Mucosa of descending colon (tissue), 3 donors: ENCODE measurements at regions not wholly inside any gene's neighbourhood (a gene's known extent, or its start where the extent isn't known, plus 50 kb on each side); places are given as distances from the start of the nearest gene placed in this dataset.

Experiments used
- ATAC-seq: fragments of 200-7000 bp; cut with Tn5 transposase; one replicate; pipeline ENCODE4 v1.9.1; 2020; ENCODE audit warnings: mild to moderate bottlenecking, moderate library complexity
- DNase-seq, 3 donors: peaks; one replicate each; pipeline ENCODE4 v3.0.0-alpha.2; 2020
- H3K36me3 ChIP-seq: fragments of 200-600 bp; one replicate; pipeline ENCODE4 v1.8.0; 2021; ENCODE audit warnings: low read depth, mild to moderate bottlenecking
- H3K4me1 ChIP-seq: fragments of 200-600 bp; one replicate; pipeline ENCODE4 v1.8.0; 2021; ENCODE audit warnings: low read depth, mild to moderate bottlenecking
- H3K4me3 ChIP-seq: fragments of 200-600 bp; one replicate; pipeline ENCODE4 v1.8.0; 2021; ENCODE audit warnings: mild to moderate bottlenecking
- H3K9me3 ChIP-seq: fragments of 200-600 bp; one replicate; pipeline ENCODE4 v1.8.0; 2021; ENCODE audit warnings: mild to moderate bottlenecking
- intact Hi-C, 2 donors: fragments of 100-400 bp; cut with DNase I in 1 of 2; cut with micrococcal nuclease in 1 of 2; formaldehyde crosslinking; loops; one replicate each; pipeline versions ENCODE4 v1.11.0 to v1.11.1; 2022; cut with DNase I, micrococcal nuclease
- TF ChIP-seq, protein P1 (sequence below): fragments of 200-600 bp; IDR thresholded peaks from one replicate; pipeline ENCODE4 v1.8.0; 2022; ENCODE audit warnings: antibody characterized with exemption, mild to moderate bottlenecking
- donor health status: DM: no; HTN: no; CAD: no; lungs with moderate emphysema.
- donor health status: DM: no; HTN: no; CAD: no.
- donor health status: DM: no; HTN: yes; CAD: no.

DNA sequence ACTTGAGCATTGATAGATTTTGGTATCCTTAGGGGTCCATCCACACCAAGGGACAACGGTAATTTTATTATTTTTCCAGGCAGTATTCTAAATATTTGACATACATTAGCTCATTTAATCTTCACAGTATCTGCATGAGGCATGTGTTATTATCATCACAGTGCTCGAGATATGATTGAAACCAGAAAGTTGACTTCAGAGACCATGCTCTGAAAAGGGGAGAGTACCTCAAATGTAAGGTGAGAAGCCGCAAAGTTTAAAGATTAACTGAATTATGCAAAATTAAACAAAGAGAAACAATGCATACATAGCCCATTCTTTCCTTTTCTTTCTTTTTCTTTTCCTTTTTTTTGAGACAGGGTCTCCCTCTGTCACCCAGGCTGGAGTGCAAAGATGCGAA lies 104.1 kb downstream of the SLC25A46 start:
- Histone ChIP-seq H3K9me3 (no peaks in the 10 kb centered on the region), H3K4me1 (no peaks in the 10 kb centered on the region), H3K4me3 (no peak overlapping the region), H3K36me3 (no peaks in the 10 kb centered on the region)
- DNase-seq (no peak), ATAC-seq (no peak)
- TF ChIP-seq, protein P1, sequence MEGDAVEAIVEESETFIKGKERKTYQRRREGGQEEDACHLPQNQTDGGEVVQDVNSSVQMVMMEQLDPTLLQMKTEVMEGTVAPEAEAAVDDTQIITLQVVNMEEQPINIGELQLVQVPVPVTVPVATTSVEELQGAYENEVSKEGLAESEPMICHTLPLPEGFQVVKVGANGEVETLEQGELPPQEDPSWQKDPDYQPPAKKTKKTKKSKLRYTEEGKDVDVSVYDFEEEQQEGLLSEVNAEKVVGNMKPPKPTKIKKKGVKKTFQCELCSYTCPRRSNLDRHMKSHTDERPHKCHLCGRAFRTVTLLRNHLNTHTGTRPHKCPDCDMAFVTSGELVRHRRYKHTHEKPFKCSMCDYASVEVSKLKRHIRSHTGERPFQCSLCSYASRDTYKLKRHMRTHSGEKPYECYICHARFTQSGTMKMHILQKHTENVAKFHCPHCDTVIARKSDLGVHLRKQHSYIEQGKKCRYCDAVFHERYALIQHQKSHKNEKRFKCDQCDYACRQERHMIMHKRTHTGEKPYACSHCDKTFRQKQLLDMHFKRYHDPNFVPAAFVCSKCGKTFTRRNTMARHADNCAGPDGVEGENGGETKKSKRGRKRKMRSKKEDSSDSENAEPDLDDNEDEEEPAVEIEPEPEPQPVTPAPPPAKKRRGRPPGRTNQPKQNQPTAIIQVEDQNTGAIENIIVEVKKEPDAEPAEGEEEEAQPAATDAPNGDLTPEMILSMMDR, result no peak
- intact Hi-C loops, result no loop called here

DNA sequence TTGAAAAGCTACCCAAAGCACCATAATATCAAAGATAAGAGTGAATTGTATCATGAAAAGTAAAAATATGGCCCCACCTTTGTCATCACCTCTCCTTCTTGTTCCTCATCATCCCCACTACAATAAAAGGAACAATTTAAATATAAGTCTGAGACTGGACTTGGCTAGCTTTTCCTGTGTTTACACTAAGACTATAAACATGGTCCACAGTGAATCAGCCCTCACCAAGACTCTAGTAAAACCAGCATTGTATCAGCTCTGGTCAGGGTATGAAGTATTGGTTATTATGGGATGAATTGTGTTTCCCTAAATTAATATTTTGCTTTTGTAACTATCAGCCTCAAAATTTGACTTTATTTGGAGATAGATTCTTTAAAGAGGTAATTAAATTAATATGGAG lies 105.4 kb downstream of the SLC25A46 start:
- Histone ChIP-seq H3K9me3 (no peaks in the 10 kb centered on the region), H3K4me1 (no peaks in the 10 kb centered on the region), H3K4me3 (no peak overlapping the region), H3K36me3 (no peaks in the 10 kb centered on the region)
- DNase-seq (no peak), ATAC-seq (no peak)
- TF ChIP-seq, protein P1, result no peak
- intact Hi-C loops, result no loop called here

DNA sequence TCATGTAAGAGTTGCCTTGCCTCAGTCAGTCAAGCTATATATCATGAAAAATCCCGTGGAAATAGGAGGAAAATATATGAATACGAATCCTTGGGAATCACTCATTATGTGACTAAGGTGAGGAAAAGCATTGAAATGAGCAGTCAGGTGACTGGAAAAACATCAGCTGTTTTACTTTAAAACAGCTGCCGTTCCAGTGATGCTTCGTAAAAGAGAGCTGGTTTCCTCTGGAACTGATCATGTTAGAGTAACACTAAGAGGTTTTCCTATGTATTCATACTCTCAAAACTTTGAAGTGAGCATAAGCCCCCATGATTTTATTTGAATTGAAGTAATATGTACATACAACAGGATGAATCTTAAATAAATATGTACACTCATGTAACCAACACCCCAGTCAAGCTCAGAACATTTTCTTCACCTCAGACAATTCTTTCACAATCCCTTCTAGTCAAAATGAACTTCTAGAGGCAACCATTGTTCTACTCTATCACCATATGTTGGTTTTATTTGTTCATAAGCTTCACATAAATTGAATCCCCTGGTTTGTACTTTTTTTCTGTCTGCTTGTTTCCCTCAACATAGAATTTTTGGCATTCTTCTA lies 107.7 kb downstream of the SLC25A46 start:
- Histone ChIP-seq H3K4me3 (no peak overlapping the region), H3K9me3 (peaks cover 3% of the 10 kb centered on the region), H3K4me1 (no peaks in the 10 kb centered on the region), H3K36me3 (no peaks in the 10 kb centered on the region)
- ATAC-seq, result no peak
- no peak for DNase-seq
- TF ChIP-seq, protein P1, result no peak
- intact Hi-C loops, result no loop called here

DNA sequence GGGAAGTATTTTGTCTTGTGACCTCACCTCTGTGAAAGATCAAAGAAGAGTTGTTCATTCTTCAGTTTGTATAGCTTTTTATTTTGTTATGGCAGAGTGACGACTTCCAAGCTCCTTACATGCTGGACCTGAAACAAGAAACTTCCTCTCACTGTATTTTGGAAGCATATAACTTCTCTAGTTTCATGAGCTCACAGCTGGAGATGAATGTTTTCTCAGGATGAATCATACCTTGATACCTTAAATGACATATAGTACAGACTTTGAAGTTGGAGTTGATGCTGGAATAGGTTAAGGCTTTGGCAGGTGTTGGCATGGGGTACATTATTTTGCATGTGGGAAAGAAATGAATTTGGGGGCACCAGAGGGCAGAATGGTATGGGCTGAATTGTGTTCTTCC lies 112.5 kb downstream of the SLC25A46 start:
- H3K36me3 ChIP-seq, result no peaks in the 10 kb centered on the region
- no peak for ATAC-seq
- intact Hi-C loops, result no loop called here

DNA sequence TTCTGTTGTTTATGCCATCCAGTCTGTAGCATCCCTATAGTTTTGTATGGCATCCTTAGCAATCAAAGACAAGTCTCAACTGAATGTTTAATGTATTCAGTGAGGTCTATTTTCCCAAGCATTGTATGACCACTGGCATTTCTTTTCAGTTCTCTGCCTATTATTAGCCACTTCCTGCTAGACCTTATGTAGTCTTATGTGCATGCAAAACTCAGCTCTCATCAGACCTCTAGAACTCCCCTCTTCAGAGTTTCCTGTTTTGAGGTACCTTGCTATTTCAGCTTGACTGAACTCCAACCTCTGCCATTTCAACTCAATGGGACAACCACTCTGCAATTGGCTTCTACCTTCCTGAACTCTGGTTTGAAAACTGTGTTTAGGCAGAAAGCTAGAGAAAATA lies 113.2 kb downstream of the SLC25A46 start:
- H3K4me1 ChIP-seq, result no peaks in the 10 kb centered on the region
- TF ChIP-seq, protein P1, result no peak
- DNase-seq (no peak), ATAC-seq (no peak)
- H3K4me3 ChIP-seq, result no peak overlapping the region
- peaks cover 3% of the 10 kb centered on the region for H3K9me3 ChIP-seq
- no peaks in the 10 kb centered on the region for H3K36me3 ChIP-seq
- intact Hi-C loops, result no loop called here

More for the DNA sequence above, 112.5 kb downstream of the SLC25A46 start:
- peaks cover 3% of the 10 kb centered on the region for H3K9me3 ChIP-seq
- H3K4me3 ChIP-seq, result no peak overlapping the region
- no peaks in the 10 kb centered on the region for H3K4me1 ChIP-seq
- TF ChIP-seq, protein P1, result no peak
- DNase-seq, result no peak

DNA sequence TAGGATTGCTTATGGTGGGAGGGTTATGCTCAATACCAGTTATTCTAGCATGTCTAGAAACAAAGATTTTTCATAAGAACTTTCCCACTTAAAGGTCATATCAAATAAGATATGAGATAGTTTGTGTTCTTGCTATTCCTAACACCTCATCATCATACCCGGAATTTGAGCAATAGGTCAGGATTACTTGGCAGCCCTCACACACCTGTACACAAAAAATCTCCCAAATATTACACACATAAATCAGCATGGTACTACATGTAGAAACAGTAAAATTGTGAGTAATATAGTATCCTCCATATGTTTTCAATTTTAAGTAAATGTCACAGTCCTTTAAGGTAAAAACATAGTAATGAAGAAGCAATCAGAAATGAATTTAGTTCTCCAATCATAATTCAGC lies 113.7 kb downstream of the SLC25A46 start:
- intact Hi-C loops, result no loop called here
- Histone ChIP-seq H3K36me3 (no peaks in the 10 kb centered on the region), H3K4me1 (no peaks in the 10 kb centered on the region), H3K9me3 (peaks cover 3% of the 10 kb centered on the region), H3K4me3 (no peak overlapping the region)
- ATAC-seq, result no peak
- DNase-seq, result no peak
- TF ChIP-seq, protein P1, result no peak
